ENCODE measurements at regions not wholly inside any gene's neighbourhood (a gene's known extent, or its start where the extent isn't known, plus 50 kb on each side); places are given as distances from the start of the nearest gene placed in this dataset.
A peak's percentile ranks its signal among the peaks of the same experiment; 100 is the strongest.
"Not testable (repeated sequence)": the region's sequence is repeated elsewhere in the genome, so short reads cannot be mapped to it uniquely, and the experiment has no call there.

DNA sequence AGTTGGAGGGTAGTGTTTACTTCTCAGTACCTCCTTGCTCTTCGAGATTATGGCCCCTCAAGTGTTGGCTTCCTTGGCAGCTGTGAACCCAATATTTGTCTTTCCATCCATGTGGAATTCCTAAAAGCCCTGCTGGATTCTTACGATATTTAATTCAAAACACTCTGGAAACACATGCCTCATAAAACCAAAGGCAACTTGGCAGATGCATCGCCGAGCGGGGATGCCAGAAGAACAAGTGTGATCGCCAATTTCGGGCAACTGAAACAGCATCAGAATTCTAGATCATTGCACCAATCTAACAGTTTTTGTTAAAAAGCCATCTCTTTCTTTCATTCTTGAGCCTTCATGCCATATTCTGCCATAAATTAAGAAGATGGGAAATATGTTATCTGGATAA lies 934.4 kb downstream of the AACS start:
- no peak for DNase-seq (ENCODE audit: low spot score)

DNA sequence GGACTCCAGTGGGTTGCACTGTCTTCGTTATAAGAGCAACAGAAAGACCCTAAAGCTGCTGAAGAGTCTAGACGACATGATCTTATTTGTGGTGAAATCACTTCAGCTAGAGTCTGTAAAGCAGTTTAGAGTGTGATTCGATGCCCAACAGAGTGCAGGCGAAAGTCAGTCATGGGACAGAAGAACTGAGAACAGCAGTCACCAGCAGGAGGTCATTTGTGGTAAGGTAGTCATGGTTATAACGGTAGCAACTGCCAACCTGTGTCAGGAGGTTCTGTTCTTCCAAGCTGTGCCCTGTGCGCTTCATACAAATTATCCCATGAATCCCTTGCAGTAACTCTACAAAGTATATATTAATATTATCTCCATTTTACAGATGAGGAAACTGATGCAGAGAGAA lies 954.1 kb downstream of the AACS start:
- DNase-seq (ENCODE audit: low spot score), result no peak

DNA sequence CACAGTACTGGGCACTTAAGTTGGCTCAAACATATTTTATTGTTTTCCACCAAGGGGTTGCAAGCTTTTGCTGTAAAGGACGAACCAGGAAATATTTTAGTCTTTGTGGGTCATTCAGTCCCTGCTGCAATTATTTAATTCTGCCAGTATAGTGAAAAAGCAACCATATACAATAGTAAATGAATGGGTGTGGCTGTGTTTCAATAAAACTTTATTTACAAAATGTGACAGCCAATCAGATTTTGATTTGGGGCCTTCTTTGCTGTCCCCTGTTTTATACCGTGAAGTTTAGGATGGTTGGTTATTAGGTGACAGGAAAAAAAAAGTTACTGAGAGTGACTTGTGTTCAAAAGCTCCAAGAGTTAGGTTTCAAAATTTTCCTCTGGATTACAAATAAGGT lies 956.4 kb downstream of the AACS start:
- DNase-seq (ENCODE audit: low spot score), result no peak

DNA sequence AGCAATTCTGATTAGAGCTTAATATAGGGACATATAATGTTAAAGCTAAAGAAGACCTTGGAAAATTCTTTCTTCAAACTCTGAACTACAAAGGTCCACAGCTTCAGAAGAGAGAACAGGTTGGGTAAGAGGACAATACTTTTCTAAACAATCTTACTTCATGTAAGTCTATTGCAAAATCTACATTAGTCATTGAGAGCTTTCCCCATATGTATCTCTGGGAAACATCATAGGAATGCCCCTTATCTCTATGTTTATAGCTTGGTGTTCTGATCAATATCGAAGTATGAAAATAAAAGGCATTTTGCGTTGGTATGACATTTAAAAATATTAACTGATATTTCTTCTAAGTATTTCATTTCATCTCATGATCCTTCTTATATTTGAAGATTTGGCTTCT lies 962.6 kb downstream of the AACS start:
- DNase-seq (ENCODE audit: low spot score), result no peak

DNA sequence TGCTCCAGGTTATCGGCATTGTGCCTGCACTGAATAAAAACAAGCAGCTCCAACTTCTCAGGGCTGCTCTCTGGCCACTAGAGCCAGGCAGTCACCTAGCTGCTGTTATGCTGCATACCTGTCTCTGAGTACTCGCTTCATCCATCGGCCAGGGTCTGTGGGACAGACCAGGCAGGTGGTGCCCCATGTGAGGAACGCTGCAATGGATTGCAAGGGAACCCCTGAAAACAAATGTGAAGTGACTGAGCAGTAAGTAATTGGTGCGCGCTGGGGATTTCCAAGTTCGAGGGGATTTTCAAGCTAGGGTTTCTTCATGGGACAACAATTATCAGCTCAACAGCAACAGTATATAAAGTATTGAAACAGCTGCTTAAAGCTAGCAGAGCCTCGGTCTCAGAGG lies 965.3 kb downstream of the AACS start:
- no peak for DNase-seq (ENCODE audit: low spot score)

DNA sequence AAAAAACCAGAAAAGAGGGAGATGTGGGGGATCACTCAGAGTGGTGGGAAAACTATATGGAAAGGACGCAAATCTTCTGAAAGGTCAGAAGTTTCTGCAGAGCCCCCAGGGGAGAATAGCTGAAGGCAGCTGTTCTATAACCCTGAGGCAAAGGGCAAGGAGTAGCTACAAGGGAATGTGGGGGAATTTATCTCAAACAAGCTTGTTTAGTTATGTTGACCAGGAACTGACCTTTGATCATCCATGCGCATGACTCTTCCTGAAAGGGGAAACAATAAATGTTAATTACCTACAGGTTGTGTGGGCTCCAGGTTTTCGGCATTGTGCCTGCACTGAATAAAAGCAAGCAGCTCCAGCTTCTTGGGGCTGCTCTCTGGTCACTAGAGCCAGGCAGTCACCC lies 968.5 kb downstream of the AACS start:
- no peak for DNase-seq (ENCODE audit: low spot score)

DNA sequence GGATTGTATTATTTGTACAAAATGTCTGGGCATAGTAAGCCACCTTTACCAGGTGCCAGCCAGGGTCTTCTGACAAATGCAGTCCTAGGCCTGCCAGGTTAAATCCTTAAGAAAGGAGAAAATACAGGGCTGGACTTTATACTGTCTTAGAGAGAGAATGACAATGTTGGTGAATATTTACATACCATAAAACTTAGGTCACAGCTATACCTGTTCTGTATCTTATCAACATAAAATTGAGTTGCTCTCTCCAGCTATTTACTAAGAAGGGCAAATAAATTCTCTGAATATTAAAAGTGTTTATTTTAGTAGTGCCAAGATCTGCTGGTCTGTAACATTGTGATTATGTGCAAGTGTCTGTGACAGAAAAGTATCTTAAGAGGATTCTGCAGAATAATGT lies 971.1 kb downstream of the AACS start:
- no peak for DNase-seq (ENCODE audit: low spot score)

DNA sequence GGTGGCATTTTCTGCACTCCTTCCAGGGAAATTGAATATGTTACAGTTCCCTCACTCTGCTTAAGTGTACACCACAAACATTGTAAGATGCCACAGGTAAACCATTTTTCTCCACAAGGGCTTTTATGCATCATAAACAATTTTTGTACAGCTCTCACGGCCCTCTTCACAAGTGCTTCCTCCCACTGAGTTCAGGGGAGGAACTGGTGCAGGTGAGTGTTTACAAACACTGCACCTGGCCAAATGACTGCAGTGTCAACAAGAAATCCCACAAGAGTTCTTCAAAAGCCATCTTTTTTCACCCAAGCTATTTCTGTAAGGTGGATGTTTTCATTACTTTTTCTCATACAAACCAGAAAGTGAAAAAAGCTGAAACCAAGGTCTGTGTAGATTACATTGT lies 973.2 kb downstream of the AACS start:
- DNase-seq (ENCODE audit: low spot score), result no peak

DNA sequence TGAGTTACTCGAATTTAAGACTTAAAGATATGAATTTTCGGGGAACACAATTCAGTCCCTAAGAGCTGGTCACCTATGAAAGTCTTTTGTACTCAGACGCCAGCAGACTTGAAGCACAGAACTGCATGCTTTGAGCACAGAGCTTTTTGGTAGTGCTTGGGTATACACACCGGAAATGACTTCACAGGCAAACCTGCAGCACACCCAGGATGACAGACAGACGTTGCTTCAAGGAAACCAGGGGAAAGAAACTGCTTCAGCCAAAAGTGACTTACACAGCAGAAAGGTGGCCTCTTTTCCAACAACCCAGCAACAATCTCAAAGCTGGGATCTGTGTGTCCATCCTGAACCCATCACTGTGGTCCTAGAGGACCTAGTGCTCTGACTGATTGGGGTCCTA lies 975.1 kb downstream of the AACS start:
- no peak for DNase-seq (ENCODE audit: low spot score)

DNA sequence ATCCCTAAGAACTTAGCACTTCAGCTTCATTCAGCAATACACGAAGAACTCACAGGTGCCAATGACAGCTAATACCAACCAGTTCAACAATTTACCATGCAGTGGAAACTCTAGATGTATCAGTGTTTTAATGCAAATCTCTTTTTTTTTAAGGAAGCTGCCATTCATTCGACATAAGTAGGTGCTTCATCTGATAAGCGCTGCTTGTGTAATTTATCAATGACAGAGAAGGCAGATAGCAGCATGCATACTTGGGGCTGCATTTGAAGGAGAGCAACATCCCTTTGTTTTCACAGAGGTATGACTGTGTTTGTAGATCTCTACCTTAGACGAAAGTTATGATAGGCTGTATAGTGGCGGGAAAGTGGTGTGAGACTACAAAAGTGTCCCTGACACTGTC lies 977.1 kb downstream of the AACS start:
- DNase-seq (ENCODE audit: low spot score), result no peak

DNA sequence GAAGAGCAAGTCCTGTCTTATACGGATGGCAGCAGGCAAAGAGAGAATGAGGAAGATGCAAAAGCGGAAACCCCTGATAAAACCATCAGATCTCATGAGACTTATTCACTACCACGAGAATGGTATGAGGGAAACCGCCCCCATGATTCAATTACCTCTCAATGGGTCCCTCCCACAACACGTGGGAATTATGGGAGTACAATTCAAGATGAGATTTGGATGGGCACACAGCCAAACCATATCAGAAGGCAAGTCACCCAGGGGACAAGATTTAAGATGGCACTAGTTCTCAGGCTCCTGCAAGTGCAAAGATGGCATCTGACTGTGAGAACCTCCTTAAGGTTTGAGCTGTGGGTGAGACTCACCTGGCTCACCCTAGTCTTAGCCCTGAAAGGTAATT lies 984.3 kb downstream of the AACS start:
- DNase-seq (ENCODE audit: low spot score), result not testable (repeated sequence)

DNA sequence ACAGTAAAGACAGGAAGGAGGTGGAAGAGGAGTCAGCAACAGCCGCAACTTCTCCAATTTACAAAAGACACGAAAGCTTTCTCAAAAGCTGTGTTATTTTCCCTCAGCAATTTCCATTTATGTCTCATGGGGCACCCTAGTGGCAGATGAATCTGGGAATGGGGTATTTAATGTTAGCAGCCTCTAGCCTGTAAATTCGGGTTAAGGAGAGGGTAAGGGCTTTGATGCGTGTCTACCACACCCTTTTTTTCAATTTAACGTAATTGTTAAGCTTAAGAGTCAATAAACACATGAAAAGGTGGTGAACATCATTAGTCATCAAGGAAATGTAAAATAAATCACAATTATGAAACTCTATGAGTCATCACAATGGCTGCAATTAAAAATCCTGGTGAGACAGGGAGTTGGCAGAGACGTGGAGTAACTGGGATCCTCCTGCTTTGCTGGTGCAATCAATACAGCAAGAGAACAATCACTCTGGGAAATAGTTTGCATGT lies 986.4 kb downstream of the AACS start:
- DNase-seq (ENCODE audit: low spot score), result peak; percentile 52

DNA sequence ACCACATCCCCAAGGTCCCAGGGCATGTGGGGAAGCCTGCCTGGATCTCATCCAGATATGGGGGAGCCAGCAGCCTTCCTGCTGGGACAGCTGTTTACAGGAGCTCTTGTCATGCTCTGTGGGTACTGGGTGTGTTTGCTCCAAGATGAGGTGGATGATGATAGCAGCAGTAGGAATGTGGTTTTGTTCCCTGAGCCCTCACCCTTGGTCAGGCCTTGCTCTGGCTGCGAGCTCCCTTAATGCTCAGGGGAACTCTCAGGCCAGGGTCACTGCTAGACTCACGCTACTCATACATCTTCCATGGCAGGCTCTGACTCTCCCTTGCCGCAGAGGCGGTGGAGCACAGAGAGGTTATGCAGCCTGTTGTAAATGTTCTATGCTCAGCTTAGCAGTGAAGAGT lies 990.3 kb downstream of the AACS start:
- DNase-seq (ENCODE audit: low spot score), result no peak

DNA sequence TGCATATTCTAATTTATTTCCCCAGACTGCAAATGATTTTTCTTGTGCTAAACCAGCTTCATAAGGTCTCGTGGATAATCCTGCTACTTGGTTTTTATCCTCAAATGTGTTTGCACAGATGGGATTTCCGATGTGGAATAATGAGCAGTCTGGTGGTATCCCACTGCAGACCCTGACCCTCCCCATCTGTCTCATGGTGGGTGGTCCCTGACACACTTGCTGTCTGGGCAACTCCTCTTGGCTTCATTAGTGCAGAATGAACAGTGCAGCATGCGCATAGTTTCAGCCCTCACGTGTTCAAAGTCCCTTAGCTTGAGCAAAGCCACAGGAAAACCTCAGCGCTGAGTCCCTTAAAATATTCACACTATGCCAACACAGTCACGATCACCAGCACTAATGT lies 996.5 kb downstream of the AACS start:
- DNase-seq (ENCODE audit: low spot score), result no peak

DNA sequence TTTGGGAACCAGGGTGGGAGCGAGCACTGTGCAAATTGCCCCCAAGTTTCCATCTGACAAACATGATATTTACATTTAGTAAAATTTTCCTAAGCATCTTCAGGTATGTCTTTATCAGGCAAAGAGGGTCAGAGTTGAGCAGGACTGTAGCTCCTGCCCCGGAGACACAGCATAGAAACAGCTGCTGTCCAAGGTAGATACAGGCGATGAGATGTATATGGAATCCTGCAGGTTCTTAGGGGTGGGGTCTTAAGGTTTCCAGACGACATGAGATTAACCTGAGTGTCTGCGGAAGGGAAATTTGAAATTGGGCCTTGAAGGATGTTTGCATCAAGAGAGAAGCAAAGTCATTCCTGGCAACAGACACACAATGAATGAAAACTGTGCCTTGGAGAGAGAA lies 998.8 kb downstream of the AACS start:
- no peak for DNase-seq (ENCODE audit: low spot score)

DNA sequence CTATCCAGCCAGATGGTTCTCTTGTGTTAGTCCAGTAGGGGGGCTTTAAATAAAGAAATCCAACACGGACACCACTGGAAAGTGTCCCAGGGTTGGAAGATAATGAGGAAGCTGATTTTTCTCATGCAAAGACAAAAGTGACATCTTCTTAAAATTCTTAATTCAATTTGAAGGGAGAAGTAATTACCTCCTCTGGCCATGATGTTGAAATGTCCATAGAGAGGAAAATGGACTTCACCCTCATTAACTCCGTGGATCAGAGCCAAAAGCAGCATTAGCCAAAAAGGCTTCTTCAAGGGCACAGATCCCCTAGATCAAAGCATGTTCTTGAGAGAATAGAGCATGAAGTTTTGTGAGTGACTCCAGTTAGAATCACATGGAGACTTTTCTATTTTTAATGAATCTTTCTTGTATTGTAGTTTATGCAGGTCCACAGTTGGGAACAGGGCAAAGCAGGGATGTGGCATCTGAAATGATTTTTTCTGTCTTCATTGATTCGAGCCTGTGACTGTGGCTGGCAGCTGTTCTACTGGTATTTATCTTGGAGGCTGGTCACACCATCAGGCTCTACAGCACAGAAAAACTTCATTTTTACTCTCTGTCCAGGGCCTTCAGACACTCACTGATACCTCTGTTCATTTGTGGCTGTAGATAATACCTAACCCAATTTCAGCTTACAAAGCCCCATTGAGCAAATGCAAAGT lies 1002.5 kb downstream of the AACS start:
- no peak for DNase-seq (ENCODE audit: low spot score)

DNA sequence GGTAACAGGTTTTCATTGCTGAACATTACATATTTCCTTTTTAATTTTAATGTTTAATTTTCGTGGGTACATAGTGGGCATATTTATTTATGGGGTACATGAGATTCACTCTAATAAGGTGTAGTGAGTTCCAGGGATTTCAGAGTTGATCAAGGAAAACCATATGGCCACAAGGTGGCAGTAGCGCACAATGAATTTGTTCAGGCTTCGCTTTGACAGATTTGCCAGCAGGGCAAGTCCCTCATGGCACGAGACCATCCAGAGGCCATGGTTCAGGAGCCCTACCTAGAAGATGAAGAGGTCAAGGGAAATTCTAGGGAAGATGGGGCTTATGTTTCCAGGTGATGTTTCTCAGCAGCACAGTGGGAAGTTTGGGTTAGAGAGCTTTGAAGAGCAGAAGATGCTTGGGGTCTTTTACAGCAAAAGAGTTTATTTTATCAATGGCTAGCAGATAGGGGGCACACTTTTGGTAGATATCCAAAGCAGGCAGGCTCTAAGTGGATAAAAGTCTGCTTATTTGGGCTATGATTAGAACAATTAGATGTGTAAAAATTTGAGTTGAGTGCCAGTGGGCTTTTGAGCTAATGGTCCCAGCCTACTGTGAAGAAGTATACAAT lies 1004.4 kb downstream of the AACS start:
- peak; percentile 61 for DNase-seq (ENCODE audit: low spot score)

DNA sequence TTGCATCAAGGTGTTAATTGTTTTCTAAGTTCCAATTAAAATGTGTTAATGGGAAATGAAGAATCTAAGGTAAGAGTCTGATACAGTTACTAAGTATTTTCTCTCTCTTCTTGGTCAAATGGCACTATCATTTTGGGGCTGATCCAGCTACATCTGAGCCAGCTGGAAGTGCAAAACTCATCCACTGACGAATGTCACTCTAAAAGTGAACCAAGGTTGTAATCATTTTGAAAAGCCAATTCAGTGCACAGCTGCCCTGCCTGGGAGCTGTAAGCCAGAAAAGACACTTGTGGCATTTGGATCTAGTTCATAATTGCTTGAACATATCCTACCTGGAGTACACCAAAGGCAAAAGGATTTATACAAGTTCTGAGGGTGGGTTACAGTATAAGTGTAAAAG lies 1011.3 kb downstream of the AACS start:
- no peak for DNase-seq (ENCODE audit: low spot score)

DNA sequence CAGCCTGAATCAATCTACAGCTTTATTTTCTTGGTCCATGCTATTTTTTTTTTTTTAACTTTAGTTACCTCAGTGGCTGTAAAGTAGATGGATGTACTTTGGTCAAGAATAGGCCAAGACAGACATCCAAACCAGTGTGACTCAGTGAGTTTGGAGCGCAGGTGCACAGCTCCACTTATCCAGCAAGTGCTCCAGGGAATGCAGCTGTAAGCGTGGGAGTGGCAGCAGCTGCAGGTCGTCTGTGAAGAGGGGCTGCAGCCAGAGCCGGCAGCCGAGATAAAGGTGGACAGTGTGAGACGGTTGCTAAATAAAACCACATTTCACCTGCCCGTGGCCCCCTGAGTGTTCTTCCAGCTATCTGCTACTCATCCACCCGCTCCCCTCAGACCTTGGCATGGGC lies 1018.7 kb downstream of the AACS start:
- DNase-seq (ENCODE audit: low spot score), result no peak

DNA sequence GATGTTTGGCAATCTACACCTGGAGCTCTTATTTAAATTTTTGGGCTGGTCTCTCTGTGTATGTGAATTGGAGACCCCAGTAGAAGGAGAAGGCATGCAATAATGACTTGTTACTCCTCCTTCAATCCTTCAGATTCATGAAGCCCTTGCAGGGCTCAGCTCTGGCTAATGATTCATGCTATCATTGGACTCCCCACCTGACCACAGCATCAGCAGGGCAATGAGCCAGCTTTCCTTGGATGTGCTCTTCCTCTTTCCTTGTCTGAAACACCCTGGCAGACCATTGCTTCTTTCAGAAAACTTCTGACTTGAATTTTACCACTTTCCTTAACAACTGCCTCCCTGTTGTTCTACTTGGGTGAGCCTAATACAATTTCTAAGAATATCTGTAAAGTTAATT lies 1019.2 kb downstream of the AACS start:
- DNase-seq (ENCODE audit: low spot score), result no peak

DNA sequence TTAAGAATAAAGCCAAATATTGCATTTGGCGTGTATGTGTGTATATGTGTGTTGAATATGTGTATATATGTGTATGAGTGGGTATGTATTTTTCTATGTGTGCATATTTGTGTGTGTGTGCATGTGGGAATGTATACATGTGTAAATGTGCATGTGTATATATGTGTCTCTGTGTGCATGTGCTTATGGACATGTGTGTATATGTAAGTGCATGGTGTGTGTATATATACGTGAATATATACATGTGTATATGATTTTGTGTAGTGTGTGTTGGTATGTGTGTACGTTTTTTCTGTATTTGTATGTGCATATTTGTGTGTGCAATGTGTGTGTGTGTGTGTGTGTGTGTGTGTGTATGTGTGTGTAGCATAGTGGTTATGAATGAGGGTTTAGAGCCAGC lies 1021.0 kb downstream of the AACS start:
- DNase-seq (ENCODE audit: low spot score), result no peak

DNA sequence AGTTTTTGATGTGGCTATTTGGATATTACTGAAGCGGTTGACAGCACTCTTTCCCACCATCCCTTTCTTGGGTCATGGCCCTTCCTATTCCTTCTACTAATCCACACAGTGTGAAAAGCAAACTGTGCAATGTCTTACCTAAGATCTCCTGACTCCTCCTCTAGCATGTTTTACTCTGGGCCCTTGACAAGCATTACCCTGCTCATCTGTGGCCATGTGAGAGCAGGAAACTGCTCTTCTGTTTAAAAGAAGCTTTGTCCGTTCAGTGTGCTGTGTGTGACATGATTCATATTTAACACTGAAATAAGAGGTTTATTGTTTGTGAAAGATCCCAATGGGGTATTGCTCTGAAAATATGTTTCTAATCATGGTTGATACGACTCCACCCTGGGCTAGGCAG lies 1022.5 kb downstream of the AACS start:
- no peak for DNase-seq (ENCODE audit: low spot score)

DNA sequence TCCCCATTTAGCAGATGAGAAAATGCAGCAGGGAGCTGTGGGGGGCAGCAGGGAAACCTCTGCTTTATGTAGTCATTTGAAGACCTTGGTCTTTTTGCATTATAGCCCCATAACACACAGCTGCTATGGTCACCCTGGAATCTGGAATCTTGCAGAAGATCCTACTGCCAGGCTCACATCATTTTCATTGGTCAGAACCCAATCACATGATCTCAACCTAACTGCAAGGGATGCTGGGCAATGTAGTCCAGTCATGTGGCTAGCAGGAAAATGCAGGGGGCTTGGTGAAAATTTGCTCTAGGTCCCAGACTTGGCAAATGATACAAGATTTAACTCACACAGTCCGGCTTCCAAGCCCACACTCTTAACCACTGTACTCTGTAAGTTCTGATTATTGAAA lies 1028.7 kb downstream of the AACS start:
- peak; percentile 29 for DNase-seq (ENCODE audit: low spot score)
